GM10248 (cell line): ENCODE measurements at regions not wholly inside any gene's neighbourhood (a gene's known extent, or its start where the extent isn't known, plus 50 kb on each side); places are given as distances from the start of the nearest gene placed in this dataset.

Experiments
- CTCF ChIA-PET: fragments of 300-600 bp; sonication (Branson Sonifier 250); formaldehyde crosslinking; extraction: SDS; loops from one replicate; lab custom pipeline; 2021; ENCODE audit warnings: antibody characterized with exemption; lab: Yijun Ruan, JAX
- POLR2A ChIA-PET: fragments of 350-650 bp; sonication (Branson Sonifier 250); formaldehyde crosslinking; extraction: SDS; loops from one replicate; lab custom pipeline; 2020; ENCODE audit warnings: antibody characterized with exemption; lab: Yijun Ruan, JAX
- DNase-seq: peaks from one replicate; pipeline ENCODE4 v3.0.0; 2012; ENCODE audit errors: extremely low spot score
- CTCF ChIP-seq: IDR thresholded peaks from 2 replicates; pipeline ENCODE4 v1.5.1; 2012; ENCODE audit warnings: mild to moderate bottlenecking, low read depth; ENCODE audit errors: extremely low read depth, missing control alignments, control extremely low read depth

GRCh38 chr10:111560027-111560426 lies 483.2 kb downstream of the ADRA2A start:
- ChIA-PET CTCF (no interaction called here), POLR2A (no interaction called here)
- DNase-seq = no peak
- no peak for TF ChIP-seq CTCF

GRCh38 chr10:111561124-111561523 lies 484.3 kb downstream of the ADRA2A start:
- TF ChIP-seq CTCF = no peak
- CTCF ChIA-PET = no interaction called here
- DNase-seq = no peak
- POLR2A ChIA-PET = no interaction called here

GRCh38 chr10:111565542-111565941 lies 488.7 kb downstream of the ADRA2A start:
- CTCF ChIA-PET = interaction anchor here (1.0 to 1.2 kb wide), 3 partner anchors 17 to 34 kb away, joined by 3 to 4 read pairs (median 4); no protein-coding TSS in a partner anchor
- POLR2A ChIA-PET = no interaction called here
- DNase-seq = no peak
- no peak for TF ChIP-seq CTCF

GRCh38 chr10:111578076-111578475 lies 501.2 kb downstream of the ADRA2A start:
- CTCF ChIA-PET = interaction anchor here (1.2 kb wide), 1 partner anchor 31 kb away, joined by 3 read pairs; no protein-coding TSS in a partner anchor
- no peak for DNase-seq
- POLR2A ChIA-PET = no interaction called here
- no peak for TF ChIP-seq CTCF

- no peak for DNase-seq
- TF ChIP-seq CTCF = no peak
- ChIA-PET CTCF (interaction anchor here (1.2 to 1.7 kb wide), 2 partner anchors 20 to 32 kb away, joined by 3 to 5 read pairs; no protein-coding TSS in a partner anchor), POLR2A (no interaction called here)
Observed at GRCh38 chr10:111579473-111579872, 502.6 kb downstream of the ADRA2A start.

GRCh38 chr10:111590703-111591102 lies 513.9 kb downstream of the ADRA2A start:
- no peak for TF ChIP-seq CTCF
- CTCF ChIA-PET = interaction anchor here (1.4 kb wide), 1 partner anchor 9 kb away, joined by 6 read pairs; no protein-coding TSS in a partner anchor
- DNase-seq = no peak
- POLR2A ChIA-PET = no interaction called here
